ENCODE measurements at regions not wholly inside any gene's neighbourhood (a gene's known extent, or its start where the extent isn't known, plus 50 kb on each side); places are given as distances from the start of the nearest gene placed in this dataset.

DNA sequence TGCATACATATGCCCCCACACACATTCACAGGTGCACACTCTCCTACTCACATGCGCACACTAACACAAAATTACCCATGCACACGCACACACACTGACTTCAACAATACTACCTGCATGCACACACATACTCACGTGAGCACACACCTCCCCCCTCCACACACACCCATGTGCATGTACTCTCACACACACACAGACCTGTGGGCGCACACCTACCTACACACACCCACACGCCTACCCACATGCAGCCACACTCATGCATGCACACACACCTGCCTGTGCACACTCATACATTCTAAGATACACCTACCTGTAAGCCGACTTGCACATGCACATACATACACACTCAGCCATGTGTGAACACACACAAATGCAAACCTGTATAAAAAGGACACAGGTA, 97.3 kb upstream of the GSC start:
- no peaks in the 10 kb centered on the region for H3K36me3 Mint-ChIP-seq (ENCODE audit: insufficient read depth, unreplicated experiment)
- DNase-seq (ENCODE audit: unreplicated experiment) = no peak
- TF ChIP-seq, protein P1, sequence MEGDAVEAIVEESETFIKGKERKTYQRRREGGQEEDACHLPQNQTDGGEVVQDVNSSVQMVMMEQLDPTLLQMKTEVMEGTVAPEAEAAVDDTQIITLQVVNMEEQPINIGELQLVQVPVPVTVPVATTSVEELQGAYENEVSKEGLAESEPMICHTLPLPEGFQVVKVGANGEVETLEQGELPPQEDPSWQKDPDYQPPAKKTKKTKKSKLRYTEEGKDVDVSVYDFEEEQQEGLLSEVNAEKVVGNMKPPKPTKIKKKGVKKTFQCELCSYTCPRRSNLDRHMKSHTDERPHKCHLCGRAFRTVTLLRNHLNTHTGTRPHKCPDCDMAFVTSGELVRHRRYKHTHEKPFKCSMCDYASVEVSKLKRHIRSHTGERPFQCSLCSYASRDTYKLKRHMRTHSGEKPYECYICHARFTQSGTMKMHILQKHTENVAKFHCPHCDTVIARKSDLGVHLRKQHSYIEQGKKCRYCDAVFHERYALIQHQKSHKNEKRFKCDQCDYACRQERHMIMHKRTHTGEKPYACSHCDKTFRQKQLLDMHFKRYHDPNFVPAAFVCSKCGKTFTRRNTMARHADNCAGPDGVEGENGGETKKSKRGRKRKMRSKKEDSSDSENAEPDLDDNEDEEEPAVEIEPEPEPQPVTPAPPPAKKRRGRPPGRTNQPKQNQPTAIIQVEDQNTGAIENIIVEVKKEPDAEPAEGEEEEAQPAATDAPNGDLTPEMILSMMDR (IDR thresholded peaks at IDR 0.05; ENCODE audit: unreplicated experiment) = no peak
- ChIA-PET CTCF (no interaction called here), POLR2A (no interaction called here)
- H3K4me1 Mint-ChIP-seq (ENCODE audit: insufficient read depth, unreplicated experiment) = no peaks in the 10 kb centered on the region
- H3K27ac Mint-ChIP-seq (ENCODE audit: low read depth, unreplicated experiment) = no peak overlapping the region
- peaks cover 50% of the 10 kb centered on the region for H3K27me3 Mint-ChIP-seq (ENCODE audit: insufficient read depth, unreplicated experiment)
- H3K9me3 Mint-ChIP-seq (ENCODE audit: unreplicated experiment) = no peaks in the 10 kb centered on the region
- H3K4me3 Mint-ChIP-seq (ENCODE audit: unreplicated experiment) = no peak overlapping the region
- no TSS peak for BruUV-seq (replicated peaks)
- intact Hi-C loops (cut with micrococcal nuclease) = no loop called here

DNA sequence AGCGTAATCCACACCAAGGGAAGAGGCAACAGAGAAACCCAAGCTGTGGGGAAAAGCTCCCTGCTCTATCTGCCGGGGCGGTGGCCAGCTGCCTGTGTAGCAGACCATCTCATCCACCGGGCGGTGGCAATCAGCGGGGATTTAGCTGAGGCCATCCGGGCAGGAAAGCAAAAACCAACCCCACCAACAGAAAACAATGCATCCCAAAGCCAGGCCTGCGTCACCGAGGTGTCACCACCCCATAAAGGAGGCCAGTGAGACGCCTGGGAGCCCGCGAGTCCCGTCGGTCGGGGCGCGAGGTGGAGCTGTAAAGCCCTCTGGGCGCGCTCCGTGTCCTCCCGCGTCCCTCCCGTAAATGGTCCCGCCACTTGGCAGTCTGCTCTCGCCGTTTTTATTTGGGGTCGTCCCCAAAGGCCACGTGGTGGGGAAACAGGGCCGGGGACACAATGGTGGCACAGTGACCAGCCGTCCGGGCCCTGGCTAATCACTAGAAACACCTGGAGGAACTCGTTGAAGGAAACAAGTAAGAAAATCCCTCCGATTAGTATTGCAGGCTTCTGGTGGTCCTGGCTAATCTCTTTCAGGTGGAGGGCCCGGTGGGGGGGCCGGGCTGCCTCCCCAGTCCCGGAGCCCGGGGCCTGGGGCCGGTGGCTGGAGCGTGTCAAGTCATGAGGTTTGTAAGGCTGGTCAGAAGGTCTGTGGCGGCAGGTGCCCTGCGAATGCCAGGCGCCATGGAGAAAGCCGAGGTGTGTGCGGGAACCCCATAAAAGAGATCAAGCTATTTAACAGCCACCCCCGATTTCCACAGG, 94.7 kb upstream of the GSC start:
- CTCF ChIA-PET = no interaction called here
- Mint-ChIP-seq H3K36me3 (ENCODE audit: insufficient read depth, unreplicated experiment) (peaks cover 6% of the 10 kb centered on the region), H3K27me3 (ENCODE audit: insufficient read depth, unreplicated experiment) (peaks cover 25% of the 10 kb centered on the region), H3K9me3 (ENCODE audit: unreplicated experiment) (no peaks in the 10 kb centered on the region), H3K4me1 (ENCODE audit: insufficient read depth, unreplicated experiment) (no peaks in the 10 kb centered on the region), H3K4me3 (ENCODE audit: unreplicated experiment) (no peak overlapping the region), H3K27ac (ENCODE audit: low read depth, unreplicated experiment) (no peak overlapping the region)
- TF ChIP-seq, protein P1 (IDR thresholded peaks at IDR 0.05; ENCODE audit: unreplicated experiment) = no peak
- intact Hi-C loops (cut with micrococcal nuclease) = no loop called here
- POLR2A ChIA-PET = no interaction called here
- no TSS peak for BruUV-seq (replicated peaks)
- no peak for DNase-seq (ENCODE audit: unreplicated experiment)

DNA sequence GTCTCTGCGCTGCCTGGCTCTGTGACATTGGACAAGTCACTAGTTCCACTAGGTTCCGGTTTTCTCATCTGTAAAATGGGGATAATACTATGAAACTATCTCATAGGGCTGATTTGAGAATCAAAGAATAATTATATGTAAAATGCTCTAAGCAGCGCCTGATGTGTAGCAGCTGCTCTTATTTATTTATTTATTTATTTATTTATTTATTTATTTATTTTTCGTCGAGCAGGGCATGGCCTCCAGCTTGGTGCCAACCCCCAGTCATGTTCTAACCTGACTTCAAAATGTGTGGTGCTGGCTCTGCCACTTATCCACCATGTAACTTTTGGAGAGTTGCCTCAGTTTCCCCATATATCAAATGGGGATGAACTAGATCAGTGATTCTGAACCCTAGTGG, 93.5 kb upstream of the GSC start:
- CTCF ChIA-PET = no interaction called here
- H3K9me3 Mint-ChIP-seq (ENCODE audit: unreplicated experiment) = no peaks in the 10 kb centered on the region
- no peaks in the 10 kb centered on the region for H3K4me1 Mint-ChIP-seq (ENCODE audit: insufficient read depth, unreplicated experiment)
- H3K27ac Mint-ChIP-seq (ENCODE audit: low read depth, unreplicated experiment) = no peak overlapping the region
- intact Hi-C loops (cut with micrococcal nuclease) = no loop called here
- H3K4me3 Mint-ChIP-seq (ENCODE audit: unreplicated experiment) = no peak overlapping the region
- POLR2A ChIA-PET = no interaction called here
- TF ChIP-seq, protein P1 (IDR thresholded peaks at IDR 0.05; ENCODE audit: unreplicated experiment) = no peak
- H3K36me3 Mint-ChIP-seq (ENCODE audit: insufficient read depth, unreplicated experiment) = peaks cover 6% of the 10 kb centered on the region
- peaks cover 17% of the 10 kb centered on the region for H3K27me3 Mint-ChIP-seq (ENCODE audit: insufficient read depth, unreplicated experiment)
- BruUV-seq (replicated peaks) = no TSS peak
- no peak for DNase-seq (ENCODE audit: unreplicated experiment)

DNA sequence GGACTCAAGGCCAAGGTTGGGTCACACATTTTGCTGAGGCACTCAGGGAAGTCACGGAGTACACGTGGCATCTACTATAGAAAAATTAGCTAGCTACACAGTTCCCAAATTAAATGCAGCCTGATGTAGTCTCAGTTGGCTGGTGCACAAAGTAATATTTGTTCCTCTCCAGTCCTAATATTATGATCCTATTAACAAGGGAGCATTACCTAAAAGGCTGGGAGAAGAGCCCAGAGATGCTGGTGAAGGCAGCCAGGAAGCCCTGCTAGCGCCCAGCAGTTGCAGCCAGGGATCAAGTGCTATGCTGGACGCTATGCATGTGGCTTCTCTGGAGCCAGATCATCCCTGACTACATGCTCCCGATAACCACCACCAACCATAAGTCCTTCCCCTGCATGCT, 88.0 kb upstream of the GSC start:
- H3K27ac Mint-ChIP-seq (ENCODE audit: low read depth, unreplicated experiment) = no peak overlapping the region
- no peaks in the 10 kb centered on the region for H3K4me1 Mint-ChIP-seq (ENCODE audit: insufficient read depth, unreplicated experiment)
- intact Hi-C loops (cut with micrococcal nuclease) = no loop called here
- TF ChIP-seq, protein P1 (IDR thresholded peaks at IDR 0.05; ENCODE audit: unreplicated experiment) = no peak
- no TSS peak for BruUV-seq (replicated peaks)
- ChIA-PET POLR2A (no interaction called here), CTCF (no interaction called here)
- H3K36me3 Mint-ChIP-seq (ENCODE audit: insufficient read depth, unreplicated experiment) = peaks cover 6% of the 10 kb centered on the region
- H3K27me3 Mint-ChIP-seq (ENCODE audit: insufficient read depth, unreplicated experiment) = no peaks in the 10 kb centered on the region
- no peak for DNase-seq (ENCODE audit: unreplicated experiment)
- no peaks in the 10 kb centered on the region for H3K9me3 Mint-ChIP-seq (ENCODE audit: unreplicated experiment)
- H3K4me3 Mint-ChIP-seq (ENCODE audit: unreplicated experiment) = no peak overlapping the region
